ENCODE measurements at regions not wholly inside any gene's neighbourhood (a gene's known extent, or its start where the extent isn't known, plus 50 kb on each side); places are given as distances from the start of the nearest gene placed in this dataset.

- TF ChIP-seq, protein P1, sequence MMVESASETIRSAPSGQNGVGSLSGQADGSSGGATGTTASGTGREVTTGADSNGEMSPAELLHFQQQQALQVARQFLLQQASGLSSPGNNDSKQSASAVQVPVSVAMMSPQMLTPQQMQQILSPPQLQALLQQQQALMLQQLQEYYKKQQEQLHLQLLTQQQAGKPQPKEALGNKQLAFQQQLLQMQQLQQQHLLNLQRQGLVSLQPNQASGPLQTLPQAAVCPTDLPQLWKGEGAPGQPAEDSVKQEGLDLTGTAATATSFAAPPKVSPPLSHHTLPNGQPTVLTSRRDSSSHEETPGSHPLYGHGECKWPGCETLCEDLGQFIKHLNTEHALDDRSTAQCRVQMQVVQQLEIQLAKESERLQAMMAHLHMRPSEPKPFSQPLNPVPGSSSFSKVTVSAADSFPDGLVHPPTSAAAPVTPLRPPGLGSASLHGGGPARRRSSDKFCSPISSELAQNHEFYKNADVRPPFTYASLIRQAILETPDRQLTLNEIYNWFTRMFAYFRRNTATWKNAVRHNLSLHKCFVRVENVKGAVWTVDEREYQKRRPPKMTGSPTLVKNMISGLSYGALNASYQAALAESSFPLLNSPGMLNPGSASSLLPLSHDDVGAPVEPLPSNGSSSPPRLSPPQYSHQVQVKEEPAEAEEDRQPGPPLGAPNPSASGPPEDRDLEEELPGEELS (CRISPR knock-in tag; IDR thresholded peaks at IDR 0.05), result no peak
- TF ChIP-seq ESRRA (CRISPR knock-in tag; IDR thresholded peaks at IDR 0.05; ENCODE audit: borderline replicate concordance) (no peak), NFATC4 (CRISPR knock-in tag; IDR thresholded peaks at IDR 0.05) (no peak), ZNF232 (CRISPR knock-in tag; IDR thresholded peaks at IDR 0.05) (no peak), NR2C2 (CRISPR knock-in tag; IDR thresholded peaks at IDR 0.05) (no peak), JUN (CRISPR knock-in tag; IDR thresholded peaks at IDR 0.05) (no peak), EMX1 (CRISPR knock-in tag; IDR thresholded peaks at IDR 0.05) (no peak)
- TF ChIP-seq, protein P2, sequence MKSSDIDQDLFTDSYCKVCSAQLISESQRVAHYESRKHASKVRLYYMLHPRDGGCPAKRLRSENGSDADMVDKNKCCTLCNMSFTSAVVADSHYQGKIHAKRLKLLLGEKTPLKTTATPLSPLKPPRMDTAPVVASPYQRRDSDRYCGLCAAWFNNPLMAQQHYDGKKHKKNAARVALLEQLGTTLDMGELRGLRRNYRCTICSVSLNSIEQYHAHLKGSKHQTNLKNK (CRISPR knock-in tag; IDR thresholded peaks at IDR 0.05), result no peak
These were observed 390.0 kb upstream of the TNRC6C start (continued) for GRCh38 chr17:77568540-77568939.

GRCh38 chr17:77569846-77570564 is 388.5 kb upstream of the TNRC6C start:
- H3K27me3 Mint-ChIP-seq (ENCODE audit: low read depth), result peaks cover 27% of the 10 kb centered on the region
- no peaks in the 10 kb centered on the region for H3K36me3 Mint-ChIP-seq
- no peak for TF ChIP-seq ZSCAN18 (CRISPR knock-in tag; IDR thresholded peaks at IDR 0.05)
- TF ChIP-seq JAZF1 (CRISPR knock-in tag; IDR thresholded peaks at IDR 0.05), result no peak
- no peak for TF ChIP-seq ZNF219 (CRISPR knock-in tag; IDR thresholded peaks at IDR 0.05; ENCODE audit: borderline replicate concordance)
- TF ChIP-seq, protein P3, sequence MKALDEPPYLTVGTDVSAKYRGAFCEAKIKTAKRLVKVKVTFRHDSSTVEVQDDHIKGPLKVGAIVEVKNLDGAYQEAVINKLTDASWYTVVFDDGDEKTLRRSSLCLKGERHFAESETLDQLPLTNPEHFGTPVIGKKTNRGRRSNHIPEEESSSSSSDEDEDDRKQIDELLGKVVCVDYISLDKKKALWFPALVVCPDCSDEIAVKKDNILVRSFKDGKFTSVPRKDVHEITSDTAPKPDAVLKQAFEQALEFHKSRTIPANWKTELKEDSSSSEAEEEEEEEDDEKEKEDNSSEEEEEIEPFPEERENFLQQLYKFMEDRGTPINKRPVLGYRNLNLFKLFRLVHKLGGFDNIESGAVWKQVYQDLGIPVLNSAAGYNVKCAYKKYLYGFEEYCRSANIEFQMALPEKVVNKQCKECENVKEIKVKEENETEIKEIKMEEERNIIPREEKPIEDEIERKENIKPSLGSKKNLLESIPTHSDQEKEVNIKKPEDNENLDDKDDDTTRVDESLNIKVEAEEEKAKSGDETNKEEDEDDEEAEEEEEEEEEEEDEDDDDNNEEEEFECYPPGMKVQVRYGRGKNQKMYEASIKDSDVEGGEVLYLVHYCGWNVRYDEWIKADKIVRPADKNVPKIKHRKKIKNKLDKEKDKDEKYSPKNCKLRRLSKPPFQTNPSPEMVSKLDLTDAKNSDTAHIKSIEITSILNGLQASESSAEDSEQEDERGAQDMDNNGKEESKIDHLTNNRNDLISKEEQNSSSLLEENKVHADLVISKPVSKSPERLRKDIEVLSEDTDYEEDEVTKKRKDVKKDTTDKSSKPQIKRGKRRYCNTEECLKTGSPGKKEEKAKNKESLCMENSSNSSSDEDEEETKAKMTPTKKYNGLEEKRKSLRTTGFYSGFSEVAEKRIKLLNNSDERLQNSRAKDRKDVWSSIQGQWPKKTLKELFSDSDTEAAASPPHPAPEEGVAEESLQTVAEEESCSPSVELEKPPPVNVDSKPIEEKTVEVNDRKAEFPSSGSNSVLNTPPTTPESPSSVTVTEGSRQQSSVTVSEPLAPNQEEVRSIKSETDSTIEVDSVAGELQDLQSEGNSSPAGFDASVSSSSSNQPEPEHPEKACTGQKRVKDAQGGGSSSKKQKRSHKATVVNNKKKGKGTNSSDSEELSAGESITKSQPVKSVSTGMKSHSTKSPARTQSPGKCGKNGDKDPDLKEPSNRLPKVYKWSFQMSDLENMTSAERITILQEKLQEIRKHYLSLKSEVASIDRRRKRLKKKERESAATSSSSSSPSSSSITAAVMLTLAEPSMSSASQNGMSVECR (CRISPR knock-in tag; IDR thresholded peaks at IDR 0.05; ENCODE audit: borderline replicate concordance), result no peak
- TF ChIP-seq FOXK1 (CRISPR knock-in tag; IDR thresholded peaks at IDR 0.05), result no peak
- POLR2A ChIA-PET, result no interaction called here
- H3K4me1 Mint-ChIP-seq, result peaks cover 12% of the 10 kb centered on the region
- ATAC-seq (no peak), DNase-seq (ENCODE audit: low spot score) (no peak)
- no peak overlapping the region for H3K4me3 Mint-ChIP-seq
- CTCF ChIA-PET, result interaction anchor here (0.6 kb wide), 1 partner anchor 241 kb away, joined by 3 read pairs; no protein-coding TSS in a partner anchor
- no peak overlapping the region for H3K27ac Mint-ChIP-seq
- peaks cover 4% of the 10 kb centered on the region; the same call in 1 of the 2 replicates for H3K9me3 Mint-ChIP-seq

DNA sequence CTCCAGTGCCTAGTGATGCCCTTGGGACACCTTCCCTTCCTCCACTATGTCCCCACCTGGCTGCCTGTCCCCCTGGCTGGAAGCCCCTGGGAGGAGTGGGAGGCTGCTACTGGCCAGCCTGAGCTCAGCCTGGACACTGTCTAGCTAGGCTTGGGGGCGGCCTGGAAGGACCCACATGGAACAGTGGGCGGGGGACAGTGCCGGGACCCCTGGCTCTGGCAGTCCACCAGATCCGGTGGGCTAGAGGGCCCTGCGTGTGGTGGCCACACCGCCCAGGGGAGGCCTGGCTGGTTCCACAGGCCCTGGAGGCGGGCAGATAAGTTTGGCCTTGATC is 388.0 kb upstream of the TNRC6C start:
- Mint-ChIP-seq H3K27ac (no peak overlapping the region), H3K4me1 (peaks cover 12% of the 10 kb centered on the region), H3K27me3 (ENCODE audit: low read depth) (peaks cover 27% of the 10 kb centered on the region), H3K9me3 (peaks cover 4% of the 10 kb centered on the region; the same call in 1 of the 2 replicates), H3K4me3 (no peak overlapping the region), H3K36me3 (no peaks in the 10 kb centered on the region)
- CTCF ChIA-PET, result no interaction called here
- DNase-seq (ENCODE audit: low spot score), result no peak
- POLR2A ChIA-PET, result no interaction called here
- ATAC-seq, result no peak
- TF ChIP-seq FOXK1 (CRISPR knock-in tag; IDR thresholded peaks at IDR 0.05) (no peak), ZBTB21 (CRISPR knock-in tag; IDR thresholded peaks at IDR 0.05; ENCODE audit: borderline replicate concordance) (no peak), ZNF219 (CRISPR knock-in tag; IDR thresholded peaks at IDR 0.05; ENCODE audit: borderline replicate concordance) (no peak), ATF6 (CRISPR knock-in tag; IDR thresholded peaks at IDR 0.05) (no peak), SMAD3 (CRISPR knock-in tag; IDR thresholded peaks at IDR 0.05; ENCODE audit: borderline replicate concordance) (no peak)
- TF ChIP-seq, protein P4, sequence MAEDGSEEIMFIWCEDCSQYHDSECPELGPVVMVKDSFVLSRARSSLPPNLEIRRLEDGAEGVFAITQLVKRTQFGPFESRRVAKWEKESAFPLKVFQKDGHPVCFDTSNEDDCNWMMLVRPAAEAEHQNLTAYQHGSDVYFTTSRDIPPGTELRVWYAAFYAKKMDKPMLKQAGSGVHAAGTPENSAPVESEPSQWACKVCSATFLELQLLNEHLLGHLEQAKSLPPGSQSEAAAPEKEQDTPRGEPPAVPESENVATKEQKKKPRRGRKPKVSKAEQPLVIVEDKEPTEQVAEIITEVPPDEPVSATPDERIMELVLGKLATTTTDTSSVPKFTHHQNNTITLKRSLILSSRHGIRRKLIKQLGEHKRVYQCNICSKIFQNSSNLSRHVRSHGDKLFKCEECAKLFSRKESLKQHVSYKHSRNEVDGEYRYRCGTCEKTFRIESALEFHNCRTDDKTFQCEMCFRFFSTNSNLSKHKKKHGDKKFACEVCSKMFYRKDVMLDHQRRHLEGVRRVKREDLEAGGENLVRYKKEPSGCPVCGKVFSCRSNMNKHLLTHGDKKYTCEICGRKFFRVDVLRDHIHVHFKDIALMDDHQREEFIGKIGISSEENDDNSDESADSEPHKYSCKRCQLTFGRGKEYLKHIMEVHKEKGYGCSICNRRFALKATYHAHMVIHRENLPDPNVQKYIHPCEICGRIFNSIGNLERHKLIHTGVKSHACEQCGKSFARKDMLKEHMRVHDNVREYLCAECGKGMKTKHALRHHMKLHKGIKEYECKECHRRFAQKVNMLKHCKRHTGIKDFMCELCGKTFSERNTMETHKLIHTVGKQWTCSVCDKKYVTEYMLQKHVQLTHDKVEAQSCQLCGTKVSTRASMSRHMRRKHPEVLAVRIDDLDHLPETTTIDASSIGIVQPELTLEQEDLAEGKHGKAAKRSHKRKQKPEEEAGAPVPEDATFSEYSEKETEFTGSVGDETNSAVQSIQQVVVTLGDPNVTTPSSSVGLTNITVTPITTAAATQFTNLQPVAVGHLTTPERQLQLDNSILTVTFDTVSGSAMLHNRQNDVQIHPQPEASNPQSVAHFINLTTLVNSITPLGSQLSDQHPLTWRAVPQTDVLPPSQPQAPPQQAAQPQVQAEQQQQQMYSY (CRISPR knock-in tag; IDR thresholded peaks at IDR 0.05), result no peak
- TF ChIP-seq, protein P5, sequence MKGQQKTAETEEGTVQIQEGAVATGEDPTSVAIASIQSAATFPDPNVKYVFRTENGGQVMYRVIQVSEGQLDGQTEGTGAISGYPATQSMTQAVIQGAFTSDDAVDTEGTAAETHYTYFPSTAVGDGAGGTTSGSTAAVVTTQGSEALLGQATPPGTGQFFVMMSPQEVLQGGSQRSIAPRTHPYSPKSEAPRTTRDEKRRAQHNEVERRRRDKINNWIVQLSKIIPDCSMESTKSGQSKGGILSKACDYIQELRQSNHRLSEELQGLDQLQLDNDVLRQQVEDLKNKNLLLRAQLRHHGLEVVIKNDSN (CRISPR knock-in tag; IDR thresholded peaks at IDR 0.05), result no peak

Data from WTC11 (cell line).